Peyer's patch (tissue), 4 donors: ENCODE measurements at regions not wholly inside any gene's neighbourhood (a gene's known extent, or its start where the extent isn't known, plus 50 kb on each side); places are given as distances from the start of the nearest gene placed in this dataset.

Experiments used
- CTCF ChIP-seq, 6 experiments: fragments of 450-650 bp in 4 of 6; fragments of 200-600 bp in 2 of 6; sonication (generic) in 1 of 6; IDR thresholded peaks; one replicate each; pipeline ENCODE4 v1.5.1; 2017 to 2019; ENCODE audit warnings: antibody characterized with exemption in 6 of 6, mild to moderate bottlenecking in 3 of 6, moderate library complexity in 1 of 6
- POLR2A ChIP-seq, 2 donors: fragments of 450-650 bp; IDR thresholded peaks; one replicate each; pipeline ENCODE4 v1.5.1; 2017; ENCODE audit warnings: antibody characterized with exemption in 2 of 2, mild to moderate bottlenecking in 2 of 2, moderate library complexity in 2 of 2

- no peak for TF ChIP-seq CTCF (IDR thresholded peaks at IDR 0.05)
- TF ChIP-seq POLR2A (IDR thresholded peaks at IDR 0.05): no peak
These were observed 176.2 kb downstream of the ADGRL4 start for GRCh38 chr1:78830321-78830720.
